HG03439 (cell line): ENCODE measurements at regions not wholly inside any gene's neighbourhood (a gene's known extent, or its start where the extent isn't known, plus 50 kb on each side); places are given as distances from the start of the nearest gene placed in this dataset.
"Not testable (repeated sequence)": the region's sequence is repeated elsewhere in the genome, so short reads cannot be mapped to it uniquely, and the experiment has no call there.

Experiments
- ATAC-seq: cut with Tn5 transposase; IDR thresholded peaks from one replicate; pipeline ENCODE4 v1.9.1; 2021; ENCODE audit warnings: mild to moderate bottlenecking, moderate library complexity; ENCODE audit not compliant: unreplicated experiment

GRCh38 chr2:215630796-215631195 is 194.9 kb upstream of the FN1 start:
- ATAC-seq = not testable (repeated sequence)

GRCh38 chr2:215627771-215628170 is 191.9 kb upstream of the FN1 start:
- ATAC-seq = no peak

- no peak for ATAC-seq
Observed at GRCh38 chr2:215626812-215627281, 191.0 kb upstream of the FN1 start.

GRCh38 chr2:215626063-215626462 is 190.2 kb upstream of the FN1 start:
- no peak for ATAC-seq

GRCh38 chr2:215625207-215625606 is 189.3 kb upstream of the FN1 start:
- no peak for ATAC-seq

GRCh38 chr2:215624423-215624829 is 188.6 kb upstream of the FN1 start:
- ATAC-seq = no peak

GRCh38 chr2:215622837-215623236 is 187.0 kb upstream of the FN1 start:
- ATAC-seq = no peak

GRCh38 chr2:215621381-215621780 is 185.5 kb upstream of the FN1 start:
- no peak for ATAC-seq

- no peak for ATAC-seq
Observed at GRCh38 chr2:215620528-215620927, 184.7 kb upstream of the FN1 start.

GRCh38 chr2:215619989-215620388 is 184.1 kb upstream of the FN1 start:
- no peak for ATAC-seq

- ATAC-seq = no peak
Observed at GRCh38 chr2:215619022-215619958, 183.4 kb upstream of the FN1 start.

GRCh38 chr2:215618145-215618544 is 182.3 kb upstream of the FN1 start:
- no peak for ATAC-seq

GRCh38 chr2:215617060-215617824 is 181.4 kb upstream of the FN1 start:
- ATAC-seq = no peak

- ATAC-seq = no peak
Observed at GRCh38 chr2:215615803-215616174, 179.9 kb upstream of the FN1 start.

- ATAC-seq = no peak
Observed at GRCh38 chr2:215615067-215615802, 179.4 kb upstream of the FN1 start.

- no peak for ATAC-seq
Observed at GRCh38 chr2:215614296-215614695, 178.4 kb upstream of the FN1 start.

- ATAC-seq = no peak
Observed at GRCh38 chr2:215613888-215614287, 178.0 kb upstream of the FN1 start.

GRCh38 chr2:215613280-215613679 is 177.4 kb upstream of the FN1 start:
- no peak for ATAC-seq

- no peak for ATAC-seq
Observed at GRCh38 chr2:215612786-215613185, 176.9 kb upstream of the FN1 start.

GRCh38 chr2:215611609-215612386 is 175.9 kb upstream of the FN1 start:
- no peak for ATAC-seq
